ENCODE measurements at regions not wholly inside any gene's neighbourhood (a gene's known extent, or its start where the extent isn't known, plus 50 kb on each side); places are given as distances from the start of the nearest gene placed in this dataset.
A peak's percentile ranks its signal among the peaks of the same experiment; 100 is the strongest.

DNA sequence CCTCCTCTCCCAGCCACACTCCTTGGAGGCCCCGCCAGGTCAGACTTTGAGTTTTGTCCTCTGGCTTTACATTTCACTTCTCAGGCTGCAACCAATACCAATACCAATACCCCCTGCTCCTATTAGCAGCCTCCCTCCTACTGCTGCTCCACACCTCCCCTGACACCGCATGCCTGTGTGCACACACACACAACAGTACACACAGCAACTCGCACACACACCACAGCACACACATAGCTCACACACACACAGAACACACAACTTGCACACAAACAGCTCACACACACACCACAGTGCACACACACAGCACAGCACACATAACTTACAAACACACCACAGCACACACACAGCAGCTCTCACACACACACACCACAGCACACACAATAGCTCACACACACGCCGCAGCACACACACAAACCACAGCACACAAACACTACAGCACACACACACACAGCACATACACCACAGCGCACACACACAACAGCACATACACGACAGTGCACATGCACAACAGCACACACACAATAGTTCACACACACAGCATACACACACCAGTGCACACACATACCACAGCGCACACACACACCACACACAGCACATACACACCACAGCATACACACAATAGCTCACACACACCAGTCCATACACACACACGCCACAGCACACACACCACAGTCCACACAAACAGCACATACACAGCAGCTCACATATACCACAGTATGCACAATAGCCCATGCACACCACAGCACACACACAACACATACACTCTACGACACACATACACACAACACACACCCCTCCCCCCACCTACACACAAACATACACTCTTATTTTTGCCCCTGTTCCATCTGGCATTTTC lies 204.7 kb downstream of the UACA start:
- H3K27me3 ChIP-seq (ENCODE audit: low read depth) = no peaks in the 10 kb centered on the region
- DNase-seq = no peak
- H3K36me3 ChIP-seq = no peaks in the 10 kb centered on the region
- ATAC-seq = peak in 1 of 2 donors; percentile 20
- H3K27ac ChIP-seq = no peak overlapping the region
- peaks cover 16% of the 10 kb centered on the region for H3K4me1 ChIP-seq
- intact Hi-C loops (cut with DNase I) = no loop called here
- H3K9me3 ChIP-seq = no peaks in the 10 kb centered on the region
- TF ChIP-seq, protein P1, sequence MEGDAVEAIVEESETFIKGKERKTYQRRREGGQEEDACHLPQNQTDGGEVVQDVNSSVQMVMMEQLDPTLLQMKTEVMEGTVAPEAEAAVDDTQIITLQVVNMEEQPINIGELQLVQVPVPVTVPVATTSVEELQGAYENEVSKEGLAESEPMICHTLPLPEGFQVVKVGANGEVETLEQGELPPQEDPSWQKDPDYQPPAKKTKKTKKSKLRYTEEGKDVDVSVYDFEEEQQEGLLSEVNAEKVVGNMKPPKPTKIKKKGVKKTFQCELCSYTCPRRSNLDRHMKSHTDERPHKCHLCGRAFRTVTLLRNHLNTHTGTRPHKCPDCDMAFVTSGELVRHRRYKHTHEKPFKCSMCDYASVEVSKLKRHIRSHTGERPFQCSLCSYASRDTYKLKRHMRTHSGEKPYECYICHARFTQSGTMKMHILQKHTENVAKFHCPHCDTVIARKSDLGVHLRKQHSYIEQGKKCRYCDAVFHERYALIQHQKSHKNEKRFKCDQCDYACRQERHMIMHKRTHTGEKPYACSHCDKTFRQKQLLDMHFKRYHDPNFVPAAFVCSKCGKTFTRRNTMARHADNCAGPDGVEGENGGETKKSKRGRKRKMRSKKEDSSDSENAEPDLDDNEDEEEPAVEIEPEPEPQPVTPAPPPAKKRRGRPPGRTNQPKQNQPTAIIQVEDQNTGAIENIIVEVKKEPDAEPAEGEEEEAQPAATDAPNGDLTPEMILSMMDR (IDR thresholded peaks at IDR 0.05) = no peak
- H3K4me3 ChIP-seq = no peak overlapping the region

DNA sequence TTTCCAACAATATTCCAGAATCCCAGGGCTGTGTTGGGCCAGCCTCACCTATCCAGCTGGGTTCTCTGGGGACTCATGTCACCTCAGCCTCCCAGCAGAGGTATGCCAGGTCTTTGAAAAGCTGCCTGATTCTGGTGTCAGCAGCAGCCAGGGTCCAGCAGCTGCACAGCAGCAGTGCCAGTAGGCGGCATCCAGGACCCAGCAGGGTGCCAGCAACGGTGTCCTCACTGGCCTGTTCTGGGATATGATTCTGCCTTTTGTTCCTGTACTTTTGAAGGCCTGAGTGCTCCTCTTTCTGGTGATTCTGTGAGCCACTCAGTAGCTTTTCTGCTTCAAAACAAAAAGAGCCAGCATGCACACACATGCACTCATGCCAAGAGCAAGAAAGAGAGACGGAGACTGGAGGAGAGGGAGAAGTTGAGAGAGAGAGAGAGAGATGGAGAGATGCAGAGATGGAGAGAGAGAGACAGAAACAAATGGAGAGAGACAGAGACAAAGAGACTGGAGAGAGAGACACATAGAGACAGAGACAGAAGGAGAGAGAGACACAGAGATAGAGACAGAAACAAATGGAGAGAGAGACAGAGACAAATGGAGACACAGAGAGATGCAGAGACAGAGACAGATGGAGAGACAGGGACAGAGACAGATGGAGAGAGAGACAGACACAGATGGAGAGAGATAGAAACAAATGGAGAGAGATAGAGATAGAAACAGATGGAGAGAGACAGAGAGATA lies 205.7 kb downstream of the UACA start:
- Histone ChIP-seq H3K27ac (no peak overlapping the region), H3K36me3 (no peaks in the 10 kb centered on the region), H3K9me3 (no peaks in the 10 kb centered on the region), H3K27me3 (ENCODE audit: low read depth) (peaks cover 5% of the 10 kb centered on the region), H3K4me3 (no peak overlapping the region), H3K4me1 (peaks cover 16% of the 10 kb centered on the region)
- intact Hi-C loops (cut with DNase I) = no loop called here
- DNase-seq = no peak
- no peak for ATAC-seq
- TF ChIP-seq, protein P1 (IDR thresholded peaks at IDR 0.05) = no peak

DNA sequence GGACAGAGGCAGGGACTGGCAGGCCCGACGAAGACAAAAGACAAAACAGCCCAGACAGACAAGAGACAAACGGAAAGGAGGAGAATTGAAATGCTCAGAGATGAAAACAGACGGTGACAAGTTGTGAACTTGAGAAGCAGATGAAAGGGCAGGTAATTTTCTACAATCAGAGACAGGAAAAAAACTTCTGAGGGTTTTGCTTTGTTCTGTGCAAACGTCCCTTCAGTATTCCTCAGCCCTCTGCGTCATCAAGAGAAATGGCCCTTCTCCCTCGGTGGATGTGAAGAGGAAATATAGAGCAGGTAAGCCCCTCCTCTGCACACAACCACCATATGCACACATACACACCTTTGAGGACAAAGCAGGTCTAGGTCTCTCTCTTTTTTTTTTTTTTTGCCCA lies 206.6 kb downstream of the UACA start:
- Histone ChIP-seq H3K27ac (no peak overlapping the region), H3K9me3 (no peaks in the 10 kb centered on the region), H3K36me3 (no peaks in the 10 kb centered on the region), H3K4me1 (peaks cover 16% of the 10 kb centered on the region), H3K27me3 (ENCODE audit: low read depth) (peaks cover 5% of the 10 kb centered on the region), H3K4me3 (no peak overlapping the region)
- TF ChIP-seq, protein P1 (IDR thresholded peaks at IDR 0.05) = no peak
- no peak for ATAC-seq
- no peak for DNase-seq
- intact Hi-C loops (cut with DNase I) = no loop called here

DNA sequence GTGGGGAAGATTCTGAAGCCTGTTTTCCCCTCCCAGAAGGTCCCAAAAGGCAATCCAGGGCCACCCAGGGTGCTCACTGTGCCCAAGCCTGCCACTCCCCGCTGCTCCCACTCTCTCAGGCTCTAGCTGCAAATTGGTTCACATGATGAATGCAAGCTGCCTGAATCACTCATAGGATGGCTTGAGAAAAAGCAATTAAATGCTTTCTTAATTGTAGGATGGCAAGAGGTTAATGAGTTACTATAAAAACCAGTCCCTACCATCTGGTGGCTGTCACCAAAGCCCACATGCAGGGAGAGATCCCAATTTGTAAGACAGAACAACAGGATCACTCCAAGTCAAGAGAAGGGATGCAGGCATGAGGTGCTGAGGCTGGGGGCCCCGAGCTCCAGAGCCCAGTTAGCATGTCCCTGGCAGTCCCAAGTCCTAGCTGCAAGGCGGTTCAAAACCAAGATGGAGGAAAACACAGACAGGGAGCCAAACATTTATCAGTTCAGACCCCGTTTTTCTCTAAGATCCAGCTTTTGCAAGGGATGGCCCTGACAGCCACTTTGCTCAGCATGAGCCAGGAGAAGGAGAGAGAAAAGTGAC lies 207.1 kb downstream of the UACA start:
- intact Hi-C loops (cut with DNase I) = no loop called here

DNA sequence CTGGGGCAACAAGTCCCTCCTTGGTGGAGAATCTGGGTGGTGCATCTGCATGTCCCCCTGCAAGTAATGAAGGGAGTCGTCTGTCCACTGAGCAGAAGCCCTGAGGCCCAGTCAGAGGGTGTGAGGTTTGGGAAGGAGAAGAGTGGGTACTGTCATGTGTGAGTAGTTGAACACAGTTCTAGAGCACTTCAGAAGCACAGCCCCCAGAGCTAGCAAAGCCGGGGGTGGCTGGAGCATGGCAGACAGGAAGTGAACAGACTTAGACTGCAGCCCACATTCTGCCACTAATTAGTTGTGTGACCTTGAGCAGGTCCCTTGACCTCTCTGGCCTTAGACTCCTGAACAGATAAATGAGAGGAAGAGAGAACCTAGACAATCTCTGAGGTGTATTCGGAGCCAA lies 207.6 kb downstream of the UACA start:
- no peak for ATAC-seq
- H3K27ac ChIP-seq = no peak overlapping the region
- peaks cover 16% of the 10 kb centered on the region for H3K4me1 ChIP-seq
- no peaks in the 10 kb centered on the region for H3K9me3 ChIP-seq
- TF ChIP-seq, protein P1 (IDR thresholded peaks at IDR 0.05) = no peak
- intact Hi-C loops (cut with DNase I) = no loop called here
- no peaks in the 10 kb centered on the region for H3K36me3 ChIP-seq
- H3K27me3 ChIP-seq (ENCODE audit: low read depth) = peaks cover 5% of the 10 kb centered on the region
- no peak overlapping the region for H3K4me3 ChIP-seq
- no peak for DNase-seq

More for the DNA sequence above, 207.1 kb downstream of the UACA start:
- DNase-seq (no peak), ATAC-seq (no peak)
- TF ChIP-seq, protein P1 (IDR thresholded peaks at IDR 0.05) = no peak
- Histone ChIP-seq H3K27ac (no peak overlapping the region), H3K27me3 (ENCODE audit: low read depth) (peaks cover 5% of the 10 kb centered on the region), H3K36me3 (no peaks in the 10 kb centered on the region), H3K4me3 (no peak overlapping the region), H3K4me1 (peaks cover 16% of the 10 kb centered on the region), H3K9me3 (no peaks in the 10 kb centered on the region)

All from lower lobe of right lung (tissue), 2 donors.